ENCODE measurements at regions not wholly inside any gene's neighbourhood (a gene's known extent, or its start where the extent isn't known, plus 50 kb on each side); places are given as distances from the start of the nearest gene placed in this dataset.

DNA sequence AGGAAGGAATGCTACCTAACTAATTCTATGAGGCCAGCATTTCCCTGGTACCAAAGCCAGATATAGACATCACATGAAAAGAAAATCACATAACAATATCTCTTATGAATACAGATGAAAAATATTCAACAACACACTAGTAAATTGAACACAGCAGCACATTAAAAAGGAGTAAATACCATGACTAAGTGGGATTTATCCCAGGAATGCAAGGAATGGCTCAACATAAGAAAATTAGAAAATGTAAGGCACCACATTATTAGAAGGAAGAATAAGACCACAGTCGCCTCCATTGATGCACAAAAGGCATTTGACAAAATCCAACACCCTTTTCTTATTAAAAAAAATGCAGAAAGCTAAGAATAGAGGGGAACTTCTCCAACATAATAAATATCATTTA is 133.9 kb downstream of the TTC32 start:
- no peak for TF ChIP-seq POLR2AphosphoS5 (IDR thresholded peaks at IDR 0.05)
- TF ChIP-seq, protein P1, sequence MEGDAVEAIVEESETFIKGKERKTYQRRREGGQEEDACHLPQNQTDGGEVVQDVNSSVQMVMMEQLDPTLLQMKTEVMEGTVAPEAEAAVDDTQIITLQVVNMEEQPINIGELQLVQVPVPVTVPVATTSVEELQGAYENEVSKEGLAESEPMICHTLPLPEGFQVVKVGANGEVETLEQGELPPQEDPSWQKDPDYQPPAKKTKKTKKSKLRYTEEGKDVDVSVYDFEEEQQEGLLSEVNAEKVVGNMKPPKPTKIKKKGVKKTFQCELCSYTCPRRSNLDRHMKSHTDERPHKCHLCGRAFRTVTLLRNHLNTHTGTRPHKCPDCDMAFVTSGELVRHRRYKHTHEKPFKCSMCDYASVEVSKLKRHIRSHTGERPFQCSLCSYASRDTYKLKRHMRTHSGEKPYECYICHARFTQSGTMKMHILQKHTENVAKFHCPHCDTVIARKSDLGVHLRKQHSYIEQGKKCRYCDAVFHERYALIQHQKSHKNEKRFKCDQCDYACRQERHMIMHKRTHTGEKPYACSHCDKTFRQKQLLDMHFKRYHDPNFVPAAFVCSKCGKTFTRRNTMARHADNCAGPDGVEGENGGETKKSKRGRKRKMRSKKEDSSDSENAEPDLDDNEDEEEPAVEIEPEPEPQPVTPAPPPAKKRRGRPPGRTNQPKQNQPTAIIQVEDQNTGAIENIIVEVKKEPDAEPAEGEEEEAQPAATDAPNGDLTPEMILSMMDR (IDR thresholded peaks at IDR 0.05), result no peak

Measured in upper lobe of left lung (tissue), 4 donors.